Keratinocyte (primary cell): ENCODE measurements at regions not wholly inside any gene's neighbourhood (a gene's known extent, or its start where the extent isn't known, plus 50 kb on each side); places are given as distances from the start of the nearest gene placed in this dataset.

ENCODE experiments used
- DNase-seq: peaks from one replicate; pipeline ENCODE4 v3.0.0-alpha.2; 2011; ENCODE audit warnings: low read depth, missing footprints, low spot score
- FAIRE-seq: peaks from 2 replicates; lab custom pipeline; 2011; peaks lifted over from hg19 to GRCh38; lab: Jason Lieb, UNC
- H2AFZ ChIP-seq: 2 replicates; pipeline ENCODE4 v1.6.0; 2012; ENCODE audit warnings: low read length, control low read depth, inconsistent platforms; ENCODE audit not compliant: control insufficient read depth
- H3K27ac ChIP-seq: 2 replicates; pipeline ENCODE4 v1.5.1; 2011; ENCODE audit warnings: low read length; ENCODE audit not compliant: control insufficient read depth, insufficient read depth
- H3K27me3 ChIP-seq: 3 replicates; pipeline ENCODE4 v1.6.0; 2011; ENCODE audit warnings: low read length; ENCODE audit not compliant: control insufficient read depth, insufficient read depth; ENCODE audit errors: extremely low read depth
- H3K36me3 ChIP-seq, 2 experiments: 2 replicates in 1 of 2; 3 replicates in 1 of 2; pipeline ENCODE4 v1.5.1; 2011; ENCODE audit warnings: low read length in 2 of 2, mild to moderate bottlenecking in 1 of 2; ENCODE audit not compliant: control insufficient read depth in 2 of 2, insufficient read depth in 2 of 2; ENCODE audit errors: extremely low read depth in 1 of 2
- H3K4me1 ChIP-seq: 3 replicates; pipeline ENCODE4 v1.5.1; 2011; ENCODE audit warnings: low read length; ENCODE audit not compliant: control insufficient read depth, insufficient read depth; ENCODE audit errors: extremely low read depth
- H3K4me2 ChIP-seq: 3 replicates; pipeline ENCODE4 v1.6.0; 2011; ENCODE audit warnings: low read depth, low read length; ENCODE audit not compliant: control insufficient read depth, insufficient read depth; ENCODE audit errors: extremely low read depth
- H3K4me3 ChIP-seq, 3 experiments: fragments of 200-600 bp in 1 of 3; sonication (generic) in 1 of 3; 2 replicates in 2 of 3; 3 replicates in 1 of 3; pipeline ENCODE4 v1.5.1; 2011 to 2016; ENCODE audit warnings: low read length in 3 of 3, mild to moderate bottlenecking in 3 of 3, control low read depth in 2 of 3, inconsistent platforms in 1 of 3, low read depth in 1 of 3, mixed read lengths in 1 of 3, mixed run types in 1 of 3, moderate library complexity in 1 of 3; ENCODE audit not compliant: control insufficient read depth in 2 of 3, insufficient read depth in 2 of 3; ENCODE audit errors: extremely low read depth in 1 of 3
- H3K79me2 ChIP-seq: 2 replicates; pipeline ENCODE4 v1.6.0; 2012; ENCODE audit warnings: low read length; ENCODE audit not compliant: control insufficient read depth, insufficient read depth
- H3K9ac ChIP-seq: 3 replicates; pipeline ENCODE4 v1.6.0; 2011; ENCODE audit warnings: low read length; ENCODE audit not compliant: control insufficient read depth, insufficient read depth; ENCODE audit errors: extremely low read depth
- H3K9me1 ChIP-seq: 3 replicates; pipeline ENCODE4 v1.6.0; 2011; ENCODE audit warnings: low read length; ENCODE audit not compliant: control insufficient read depth, insufficient read depth; ENCODE audit errors: extremely low read depth
- H3K9me3 ChIP-seq: 2 replicates; pipeline ENCODE4 v1.5.1; 2012; ENCODE audit warnings: low read depth, low read length; ENCODE audit not compliant: control insufficient read depth
- H4K20me1 ChIP-seq: 3 replicates; pipeline ENCODE4 v1.6.0; 2011; ENCODE audit warnings: low read length; ENCODE audit not compliant: control insufficient read depth, insufficient read depth; ENCODE audit errors: extremely low read depth
- EZH2 ChIP-seq: IDR thresholded peaks from one replicate; pipeline ENCODE4 v1.6.1; 2012; ENCODE audit warnings: inconsistent platforms, mild to moderate bottlenecking, low read length, moderate library complexity
- dilution Hi-C: fragments of 300-500 bp; cut with MboI; formaldehyde crosslinking; loops from one replicate; pipeline ENCODE4 v1.7.0; 2020; ENCODE audit warnings: low sequenced_read_pairs; ENCODE audit not compliant: extremely low pct_ligation_motif_present
- TF ChIP-seq, protein P1 (sequence below), 3 experiments: IDR thresholded peaks in 1 of 3; conservative IDR thresholded peaks in 1 of 3; optimal IDR thresholded peaks in 1 of 3; 2 replicates in 2 of 3; 3 replicates in 1 of 3; pipeline versions ENCODE3 to v1.5.1; 2011; ENCODE audit warnings: low read length in 3 of 3, mild to moderate bottlenecking in 3 of 3, moderate library complexity in 2 of 3, control low read depth in 1 of 3, inconsistent platforms in 1 of 3; ENCODE audit not compliant: insufficient read depth in 2 of 3; ENCODE audit errors: extremely low read depth in 1 of 3

DNA sequence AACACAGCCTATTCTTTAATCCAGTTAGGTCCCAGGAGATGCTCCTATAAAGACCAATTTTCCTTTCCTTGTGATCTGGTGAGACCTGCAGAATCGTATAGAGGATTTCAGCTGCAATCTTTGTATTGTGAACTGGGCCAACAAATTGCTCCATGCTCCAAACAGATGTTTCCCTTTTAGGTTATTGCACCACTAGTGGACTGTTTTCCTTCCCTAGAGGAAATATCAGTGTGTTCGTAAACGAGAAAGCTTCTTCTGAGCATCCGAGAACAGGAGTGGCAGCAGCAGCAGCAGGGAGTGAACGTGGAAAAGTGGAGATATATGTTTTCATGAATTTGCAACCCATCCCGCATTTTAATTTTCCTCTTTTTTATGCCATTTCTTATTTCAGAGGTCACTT, 344.1 kb upstream of the PDE3A start:
- Histone ChIP-seq H4K20me1 (no peaks in the 10 kb centered on the region), H3K9me1 (no peaks in the 10 kb centered on the region), H3K9ac (no peak overlapping the region), H3K4me1 (no peaks in the 10 kb centered on the region), H3K27me3 (no peaks in the 10 kb centered on the region), H3K36me3 (no peaks in the 10 kb centered on the region), H3K4me3 (no peak overlapping the region), H3K79me2 (no peaks in the 10 kb centered on the region), H3K27ac (no peak overlapping the region), H2AFZ (no peak overlapping the region), H3K9me3 (no peaks in the 10 kb centered on the region), H3K4me2 (no peak overlapping the region)
- DNase-seq (no peak), FAIRE-seq (no peak)
- dilution Hi-C loops: no loop called here
- TF ChIP-seq, protein P1, sequence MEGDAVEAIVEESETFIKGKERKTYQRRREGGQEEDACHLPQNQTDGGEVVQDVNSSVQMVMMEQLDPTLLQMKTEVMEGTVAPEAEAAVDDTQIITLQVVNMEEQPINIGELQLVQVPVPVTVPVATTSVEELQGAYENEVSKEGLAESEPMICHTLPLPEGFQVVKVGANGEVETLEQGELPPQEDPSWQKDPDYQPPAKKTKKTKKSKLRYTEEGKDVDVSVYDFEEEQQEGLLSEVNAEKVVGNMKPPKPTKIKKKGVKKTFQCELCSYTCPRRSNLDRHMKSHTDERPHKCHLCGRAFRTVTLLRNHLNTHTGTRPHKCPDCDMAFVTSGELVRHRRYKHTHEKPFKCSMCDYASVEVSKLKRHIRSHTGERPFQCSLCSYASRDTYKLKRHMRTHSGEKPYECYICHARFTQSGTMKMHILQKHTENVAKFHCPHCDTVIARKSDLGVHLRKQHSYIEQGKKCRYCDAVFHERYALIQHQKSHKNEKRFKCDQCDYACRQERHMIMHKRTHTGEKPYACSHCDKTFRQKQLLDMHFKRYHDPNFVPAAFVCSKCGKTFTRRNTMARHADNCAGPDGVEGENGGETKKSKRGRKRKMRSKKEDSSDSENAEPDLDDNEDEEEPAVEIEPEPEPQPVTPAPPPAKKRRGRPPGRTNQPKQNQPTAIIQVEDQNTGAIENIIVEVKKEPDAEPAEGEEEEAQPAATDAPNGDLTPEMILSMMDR (optimal IDR thresholded peaks at IDR 0.05 in 1 of 3, IDR thresholded peaks at IDR 0.05 in 1 of 3, conservative IDR thresholded peaks at IDR 0.05 in 1 of 3; ENCODE audit: extremely low read depth in 1 of 3, insufficient read depth in 2 of 3, low read length in 3 of 3): no peak
- no peak for TF ChIP-seq EZH2

GRCh38 chr12:20028033-20028432, 340.3 kb upstream of the PDE3A start:
- H3K9me3 ChIP-seq: no peaks in the 10 kb centered on the region
- no peaks in the 10 kb centered on the region for H4K20me1 ChIP-seq
- H3K4me2 ChIP-seq: no peak overlapping the region
- no peaks in the 10 kb centered on the region for H3K27me3 ChIP-seq
- H3K4me1 ChIP-seq: no peaks in the 10 kb centered on the region
- FAIRE-seq: no peak
- no peak overlapping the region for H2AFZ ChIP-seq
- dilution Hi-C loops: no loop called here
- H3K4me3 ChIP-seq: no peak overlapping the region
- no peak for DNase-seq
- H3K36me3 ChIP-seq: no peaks in the 10 kb centered on the region
- TF ChIP-seq EZH2: no peak
- TF ChIP-seq, protein P1 (optimal IDR thresholded peaks at IDR 0.05 in 1 of 3, IDR thresholded peaks at IDR 0.05 in 1 of 3, conservative IDR thresholded peaks at IDR 0.05 in 1 of 3; ENCODE audit: extremely low read depth in 1 of 3, insufficient read depth in 2 of 3, low read length in 3 of 3): no peak
- no peak overlapping the region for H3K9ac ChIP-seq
- H3K9me1 ChIP-seq: no peaks in the 10 kb centered on the region
- no peaks in the 10 kb centered on the region for H3K79me2 ChIP-seq
- no peak overlapping the region for H3K27ac ChIP-seq
